WTC11 (cell line): ENCODE measurements at regions not wholly inside any gene's neighbourhood (a gene's known extent, or its start where the extent isn't known, plus 50 kb on each side); places are given as distances from the start of the nearest gene placed in this dataset.

Experiments used
- ATAC-seq: fragments of 200-7000 bp; cut with Tn5 transposase; 2 replicates; pipeline ENCODE4 v1.10.0; 2021; ENCODE audit warnings: mild to moderate bottlenecking, moderate library complexity
- CTCF ChIA-PET: fragments of 300-600 bp; sonication (Branson Sonifier 250); formaldehyde crosslinking; loops from one replicate; lab custom pipeline; 2021; ENCODE audit warnings: antibody characterized with exemption; lab: Charles Lee
- POLR2A ChIA-PET: fragments of 350-600 bp; sonication (Branson Sonifier 250); formaldehyde crosslinking; loops from one replicate; lab custom pipeline; 2021; ENCODE audit warnings: antibody characterized with exemption; lab: Charles Lee
- DNase-seq: peaks from one replicate; pipeline ENCODE4 v3.0.0; 2021; ENCODE audit warnings: low spot score
- H3K27ac Mint-ChIP-seq: 2 replicates; pipeline ENCODE4 v1.8.0; 2021; ENCODE audit warnings: mixed read lengths
- H3K27me3 Mint-ChIP-seq: 2 replicates; pipeline ENCODE4 v1.8.0; 2021; ENCODE audit warnings: low read depth, mild to moderate bottlenecking, moderate library complexity, mixed read lengths
- H3K36me3 Mint-ChIP-seq: 2 replicates; pipeline ENCODE4 v1.8.0; 2021; ENCODE audit warnings: mixed read lengths
- H3K4me1 Mint-ChIP-seq: 2 replicates; pipeline ENCODE4 v1.8.0; 2022; ENCODE audit warnings: mixed read lengths
- H3K4me3 Mint-ChIP-seq: 2 replicates; pipeline ENCODE4 v1.8.0; 2021; ENCODE audit warnings: mild to moderate bottlenecking, moderate library complexity, mixed read lengths
- H3K9me3 Mint-ChIP-seq: 2 replicates; pipeline ENCODE4 v1.8.0; 2021; ENCODE audit warnings: mixed read lengths
- AR ChIP-seq: fragments of 250-450 bp; sonication (Bioruptor Pico); IDR thresholded peaks from 2 replicates; pipeline ENCODE4 v1.9.0; 2021; ENCODE audit warnings: mild to moderate bottlenecking
- ATF1 ChIP-seq: sonication (generic); formaldehyde crosslinking; IDR thresholded peaks from 2 replicates; pipeline ENCODE4 v1.8.1; 2023; ENCODE audit warnings: mild to moderate bottlenecking, moderate library complexity, missing genetic modification reagents
- ATF2 ChIP-seq: sonication (generic); formaldehyde crosslinking; IDR thresholded peaks from 2 replicates; pipeline ENCODE4 v1.8.1; 2022; ENCODE audit warnings: low read depth, missing genetic modification reagents, borderline replicate concordance
- CDX4 ChIP-seq: fragments of 250-450 bp; sonication (Bioruptor Pico); IDR thresholded peaks from 2 replicates; pipeline ENCODE4 v1.9.0; 2021; ENCODE audit warnings: moderate library complexity, mild to moderate bottlenecking, inconsistent platforms, borderline replicate concordance
- ERG ChIP-seq: fragments of 250-450 bp; sonication (Bioruptor Pico); IDR thresholded peaks from 2 replicates; pipeline ENCODE4 v1.8.0; 2021; ENCODE audit warnings: mild to moderate bottlenecking
- ETV6 ChIP-seq: sonication (generic); formaldehyde crosslinking; IDR thresholded peaks from 2 replicates; pipeline ENCODE4 v1.8.1; 2022; ENCODE audit warnings: mild to moderate bottlenecking, missing genetic modification reagents
- GRHL2 ChIP-seq: fragments of 250-450 bp; sonication (Bioruptor Pico); IDR thresholded peaks from 2 replicates; pipeline ENCODE4 v1.8.0; 2022; ENCODE audit warnings: mild to moderate bottlenecking, moderate library complexity; ENCODE audit not compliant: insufficient replicate concordance, severe bottlenecking
- JUN ChIP-seq: sonication (generic); formaldehyde crosslinking; IDR thresholded peaks from 2 replicates; pipeline ENCODE4 v1.8.0; 2023; ENCODE audit warnings: mild to moderate bottlenecking, missing genetic modification reagents
- KAT7 ChIP-seq: sonication (generic); formaldehyde crosslinking; IDR thresholded peaks from 2 replicates; pipeline ENCODE4 v1.8.1; 2023; ENCODE audit warnings: missing genetic modification reagents, mild to moderate bottlenecking, borderline replicate concordance
- NR1H2 ChIP-seq: sonication (generic); formaldehyde crosslinking; IDR thresholded peaks from 2 replicates; pipeline ENCODE4 v1.9.0; 2021; ENCODE audit warnings: mild to moderate bottlenecking, moderate library complexity, missing genetic modification reagents
- PREB ChIP-seq: sonication (generic); formaldehyde crosslinking; IDR thresholded peaks from 2 replicates; pipeline ENCODE4 v1.8.1; 2022; ENCODE audit warnings: mild to moderate bottlenecking, missing genetic modification reagents, moderate library complexity, borderline replicate concordance
- SMAD3 ChIP-seq: sonication (generic); formaldehyde crosslinking; IDR thresholded peaks from 2 replicates; pipeline ENCODE4 v1.8.0; 2022; ENCODE audit warnings: missing genetic modification reagents, mild to moderate bottlenecking, borderline replicate concordance
- USF2 ChIP-seq: sonication (generic); formaldehyde crosslinking; IDR thresholded peaks from 2 replicates; pipeline ENCODE4 v1.8.1; 2023; ENCODE audit warnings: mild to moderate bottlenecking, missing genetic modification reagents, moderate library complexity
- ZNF281 ChIP-seq: sonication (generic); formaldehyde crosslinking; IDR thresholded peaks from 2 replicates; pipeline ENCODE4 v1.8.0; 2023; ENCODE audit warnings: mild to moderate bottlenecking, missing genetic modification reagents
- ZNF317 ChIP-seq: sonication (generic); formaldehyde crosslinking; IDR thresholded peaks from 2 replicates; pipeline ENCODE4 v1.8.1; 2023; ENCODE audit warnings: low read depth, mild to moderate bottlenecking, moderate library complexity, missing genetic modification reagents, borderline replicate concordance
- ZNF671 ChIP-seq: fragments of 250-450 bp; sonication (Bioruptor Pico); IDR thresholded peaks from 2 replicates; pipeline ENCODE4 v1.8.0; 2021; ENCODE audit warnings: mild to moderate bottlenecking

- CTCF ChIA-PET: no interaction called here
These were observed 247.9 kb upstream of the SLC35B3 start for GRCh38 chr6:8683204-8683603.

GRCh38 chr6:8679823-8680222 lies 244.5 kb upstream of the SLC35B3 start:
- H3K36me3 Mint-ChIP-seq: no peaks in the 10 kb centered on the region
- no peaks in the 10 kb centered on the region for H3K4me1 Mint-ChIP-seq
- no peaks in the 10 kb centered on the region for H3K27me3 Mint-ChIP-seq
- POLR2A ChIA-PET: no interaction called here
- ATAC-seq (no peak), DNase-seq (no peak)
- TF ChIP-seq USF2 (CRISPR knock-in tag): no peak
- no peaks in the 10 kb centered on the region for H3K9me3 Mint-ChIP-seq
- H3K4me3 Mint-ChIP-seq: no peak overlapping the region
- CTCF ChIA-PET: no interaction called here
- no peak overlapping the region for H3K27ac Mint-ChIP-seq

More at GRCh38 chr6:8683204-8683603, 247.9 kb upstream of the SLC35B3 start:
- Mint-ChIP-seq H3K27ac (no peak overlapping the region), H3K4me1 (no peaks in the 10 kb centered on the region), H3K36me3 (no peaks in the 10 kb centered on the region)
- TF ChIP-seq ATF2: no peak
- TF ChIP-seq ERG (CRISPR knock-in tag): no peak
- TF ChIP-seq NR1H2 (CRISPR knock-in tag): no peak
- no peak for TF ChIP-seq USF2 (CRISPR knock-in tag)
- TF ChIP-seq, all 79 proteins: peak for 0
- ATAC-seq (no peak), DNase-seq (no peak)
- Mint-ChIP-seq H3K4me3 (no peak overlapping the region), H3K27me3 (no peaks in the 10 kb centered on the region; the same call in 1 of the 2 replicates), H3K9me3 (no peaks in the 10 kb centered on the region)
- POLR2A ChIA-PET: no interaction called here

GRCh38 chr6:8678466-8678865 lies 243.1 kb upstream of the SLC35B3 start:
- ChIA-PET CTCF (no interaction called here), POLR2A (no interaction called here)
- Mint-ChIP-seq H3K4me1 (no peaks in the 10 kb centered on the region), H3K36me3 (no peaks in the 10 kb centered on the region), H3K9me3 (no peaks in the 10 kb centered on the region), H3K4me3 (no peak overlapping the region), H3K27ac (no peak overlapping the region), H3K27me3 (no peaks in the 10 kb centered on the region)
- ATAC-seq (no peak), DNase-seq (no peak)
- TF ChIP-seq KAT7 (CRISPR knock-in tag): no peak
- no peak for TF ChIP-seq ATF1 (CRISPR knock-in tag)
- TF ChIP-seq AR (CRISPR knock-in tag): no peak
- no peak for TF ChIP-seq PREB (CRISPR knock-in tag)
- TF ChIP-seq SMAD3 (CRISPR knock-in tag): no peak
- TF ChIP-seq ZNF671: no peak
- TF ChIP-seq GRHL2 (CRISPR knock-in tag): no peak
- TF ChIP-seq ZNF281: no peak
- no peak for TF ChIP-seq ETV6 (CRISPR knock-in tag)
- TF ChIP-seq CDX4 (CRISPR knock-in tag): no peak
- no peak for TF ChIP-seq JUN (CRISPR knock-in tag)
- no peak for TF ChIP-seq ZNF317 (CRISPR knock-in tag)
